ENCODE measurements at regions not wholly inside any gene's neighbourhood (a gene's known extent, or its start where the extent isn't known, plus 50 kb on each side); places are given as distances from the start of the nearest gene placed in this dataset.

DNA sequence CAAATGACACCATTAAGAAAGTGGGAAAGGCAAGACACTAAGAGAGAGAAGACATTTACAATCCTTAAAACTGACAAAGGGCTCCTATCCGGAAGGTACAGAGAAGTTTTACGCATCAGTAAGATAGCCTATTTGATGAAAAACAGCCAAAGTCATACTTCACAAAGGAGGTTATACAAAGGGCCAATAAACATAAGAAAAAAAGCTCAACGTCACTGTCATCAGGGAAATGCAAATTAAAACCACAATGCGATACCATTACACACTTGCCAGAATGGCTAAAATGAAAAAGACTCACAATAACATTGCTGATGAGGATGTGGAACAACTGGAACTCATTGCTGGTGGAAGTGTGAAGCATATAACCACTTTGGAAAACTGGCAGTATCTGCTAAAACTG, 168.6 kb upstream of the FAR2 start:
- no peak for TF ChIP-seq POLR2A (IDR thresholded peaks at IDR 0.05)
- TF ChIP-seq, protein P1, sequence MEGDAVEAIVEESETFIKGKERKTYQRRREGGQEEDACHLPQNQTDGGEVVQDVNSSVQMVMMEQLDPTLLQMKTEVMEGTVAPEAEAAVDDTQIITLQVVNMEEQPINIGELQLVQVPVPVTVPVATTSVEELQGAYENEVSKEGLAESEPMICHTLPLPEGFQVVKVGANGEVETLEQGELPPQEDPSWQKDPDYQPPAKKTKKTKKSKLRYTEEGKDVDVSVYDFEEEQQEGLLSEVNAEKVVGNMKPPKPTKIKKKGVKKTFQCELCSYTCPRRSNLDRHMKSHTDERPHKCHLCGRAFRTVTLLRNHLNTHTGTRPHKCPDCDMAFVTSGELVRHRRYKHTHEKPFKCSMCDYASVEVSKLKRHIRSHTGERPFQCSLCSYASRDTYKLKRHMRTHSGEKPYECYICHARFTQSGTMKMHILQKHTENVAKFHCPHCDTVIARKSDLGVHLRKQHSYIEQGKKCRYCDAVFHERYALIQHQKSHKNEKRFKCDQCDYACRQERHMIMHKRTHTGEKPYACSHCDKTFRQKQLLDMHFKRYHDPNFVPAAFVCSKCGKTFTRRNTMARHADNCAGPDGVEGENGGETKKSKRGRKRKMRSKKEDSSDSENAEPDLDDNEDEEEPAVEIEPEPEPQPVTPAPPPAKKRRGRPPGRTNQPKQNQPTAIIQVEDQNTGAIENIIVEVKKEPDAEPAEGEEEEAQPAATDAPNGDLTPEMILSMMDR (IDR thresholded peaks at IDR 0.05), result no peak

All from right lobe of liver (tissue), 4 donors.